Head of caudate nucleus (tissue), 42 donors: ENCODE measurements at regions not wholly inside any gene's neighbourhood (a gene's known extent, or its start where the extent isn't known, plus 50 kb on each side); places are given as distances from the start of the nearest gene placed in this dataset.

Source experiments
- DNase-seq, 42 donors: peaks; one replicate each; pipeline versions ENCODE4 v3.0.0 to v3.0.0-alpha.2; 2020 to 2021; ENCODE audit warnings: mixed read lengths in 7 of 42
- intact Hi-C: fragments of 100-400 bp; cut with DNase I; formaldehyde crosslinking; loops from one replicate; pipeline ENCODE4 v1.15.0; 2022

GRCh38 chr5:133841831-133842750 lies 126.3 kb downstream of the C5orf15 start:
- intact Hi-C loops: no loop called here
- peak in 4 of 42 donors; percentile 10 to 39 (median 24) for DNase-seq

GRCh38 chr5:133840168-133840567 lies 128.3 kb downstream of the C5orf15 start:
- intact Hi-C loops: no loop called here

GRCh38 chr5:133839721-133840120 lies 128.7 kb downstream of the C5orf15 start:
- DNase-seq: peak in 7 of 42 donors; percentile 9 to 36 (median 27)
- intact Hi-C loops: no loop called here

More at GRCh38 chr5:133840168-133840567, 128.3 kb downstream of the C5orf15 start:
- peak in 2 of 42 donors; percentile 12 to 17 for DNase-seq

GRCh38 chr5:133839090-133839489 lies 129.3 kb downstream of the C5orf15 start:
- peak in 2 of 42 donors; percentile 5 to 9 for DNase-seq
- intact Hi-C loops: no loop called here

- intact Hi-C loops: no loop called here
- DNase-seq: no peak
Measured at GRCh38 chr5:133838286-133838685, 130.1 kb downstream of the C5orf15 start.

- DNase-seq: peak in 2 of 42 donors; percentile 11 to 22
- intact Hi-C loops: no loop called here
Measured at GRCh38 chr5:133831491-133832224, 136.8 kb downstream of the C5orf15 start.

GRCh38 chr5:133830911-133831310 lies 137.5 kb downstream of the C5orf15 start:
- intact Hi-C loops: no loop called here

GRCh38 chr5:133830281-133830680 lies 138.1 kb downstream of the C5orf15 start:
- DNase-seq: no peak
- intact Hi-C loops: no loop called here

More at GRCh38 chr5:133830911-133831310, 137.5 kb downstream of the C5orf15 start:
- peak in 2 of 42 donors; percentile 11 to 19 for DNase-seq

- intact Hi-C loops: no loop called here
- DNase-seq: peak in 2 of 42 donors; percentile 5 to 7
Measured at GRCh38 chr5:133829786-133830185, 138.6 kb downstream of the C5orf15 start.

GRCh38 chr5:133828722-133829121 lies 139.7 kb downstream of the C5orf15 start:
- DNase-seq: peak in 1 of 42 donors; percentile 34
- intact Hi-C loops: no loop called here

- intact Hi-C loops: no loop called here
- DNase-seq: peak in 1 of 42 donors; percentile 4
Measured at GRCh38 chr5:133827830-133828229, 140.6 kb downstream of the C5orf15 start.

- intact Hi-C loops: no loop called here
- DNase-seq: no peak
Measured at GRCh38 chr5:133827011-133827410, 141.4 kb downstream of the C5orf15 start.

- intact Hi-C loops: no loop called here
- DNase-seq: peak in 1 of 42 donors; percentile 22
Measured at GRCh38 chr5:133825631-133826289, 142.7 kb downstream of the C5orf15 start.

GRCh38 chr5:133824661-133825254 lies 143.7 kb downstream of the C5orf15 start:
- no peak for DNase-seq
- intact Hi-C loops: no loop called here

GRCh38 chr5:133821889-133822288 lies 146.5 kb downstream of the C5orf15 start:
- no peak for DNase-seq

GRCh38 chr5:133821311-133821741 lies 147.1 kb downstream of the C5orf15 start:
- intact Hi-C loops: no loop called here
- no peak for DNase-seq

More at GRCh38 chr5:133821889-133822288, 146.5 kb downstream of the C5orf15 start:
- intact Hi-C loops: no loop called here

GRCh38 chr5:133820507-133820906 lies 147.9 kb downstream of the C5orf15 start:
- no peak for DNase-seq
- intact Hi-C loops: no loop called here

GRCh38 chr5:133819977-133820471 lies 148.4 kb downstream of the C5orf15 start:
- intact Hi-C loops: no loop called here
- DNase-seq: no peak
